ENCODE measurements at regions not wholly inside any gene's neighbourhood (a gene's known extent, or its start where the extent isn't known, plus 50 kb on each side); places are given as distances from the start of the nearest gene placed in this dataset.
A peak's percentile ranks its signal among the peaks of the same experiment; 100 is the strongest.

DNA sequence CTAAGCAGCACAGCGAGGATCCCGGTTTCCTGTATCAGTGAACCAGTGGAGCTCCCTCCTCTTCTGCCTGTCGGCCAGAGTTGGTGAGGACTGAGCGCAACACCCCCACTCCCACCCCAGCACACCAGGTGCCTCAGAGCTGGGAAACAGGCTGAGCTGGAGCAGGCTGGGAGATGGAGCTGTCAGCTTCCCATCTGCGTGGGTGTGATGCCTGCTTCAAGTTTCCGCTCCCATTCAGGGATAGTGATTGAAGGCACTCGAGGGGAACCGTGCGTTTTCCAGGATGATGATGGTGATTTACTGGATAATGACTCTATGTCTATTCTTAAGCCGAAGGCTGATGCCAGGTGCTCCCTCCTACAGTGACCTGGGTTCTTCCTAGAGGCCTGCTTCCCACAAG lies 144.5 kb downstream of the TMEM132E start:
- H3K36me3 ChIP-seq (replicated peaks in 1 of 2; ENCODE audit: control insufficient read depth in 1 of 2, insufficient read depth in 2 of 2, low read length in 2 of 2): no peaks in the 10 kb centered on the region
- WGBS (ENCODE audit: insufficient coverage): 82% methylated on average over 7 of the region's 10 CpGs
- no peaks in the 10 kb centered on the region for H3K4me1 Mint-ChIP-seq

DNA sequence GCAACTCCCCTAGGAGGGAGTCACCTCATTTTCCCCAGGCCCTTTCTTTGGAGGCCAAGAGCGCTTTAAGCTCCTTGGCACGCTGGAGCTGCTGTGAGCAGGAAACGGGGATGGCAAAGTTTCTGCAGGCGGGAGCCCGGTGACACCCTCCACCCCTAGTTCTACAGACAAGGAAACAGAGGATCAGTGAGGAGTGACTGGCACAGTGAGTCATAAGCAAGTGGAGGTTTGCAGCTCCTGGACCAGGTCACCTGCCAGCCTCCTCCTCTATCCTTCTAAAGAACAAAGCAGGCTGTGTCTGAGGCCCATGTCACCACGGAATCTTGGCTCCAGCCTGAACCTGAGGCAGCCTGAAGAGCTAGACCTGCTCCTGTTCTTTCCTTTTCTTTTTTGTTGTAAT lies 141.9 kb downstream of the TMEM132E start:
- DNase-seq: no peak
- Histone ChIP-seq H3K36me3 (replicated peaks in 1 of 2; ENCODE audit: control insufficient read depth in 1 of 2, insufficient read depth in 2 of 2, low read length in 2 of 2) (no peaks in the 10 kb centered on the region), H3K4me2 (replicated peaks; ENCODE audit: extremely low read depth, low read length, poor library complexity, severe bottlenecking) (no peak overlapping the region), H2AFZ (ENCODE audit: insufficient read depth, low read depth, low read length, poor library complexity, severe bottlenecking) (no peak overlapping the region), H3K79me2 (ENCODE audit: insufficient read depth, low read length) (no peaks in the 10 kb centered on the region), H3K27me3 (ENCODE audit: control insufficient read depth in 2 of 2, insufficient read depth in 2 of 2, low read length in 2 of 2) (no peaks in the 10 kb centered on the region), H3K27ac (ENCODE audit: low read depth in 1 of 2, low read length in 2 of 2) (no peak overlapping the region), H4K20me1 (ENCODE audit: insufficient read depth, low read length) (no peaks in the 10 kb centered on the region), H3K9me3 (replicated peaks in 1 of 2; ENCODE audit: control insufficient read depth in 1 of 2, insufficient read depth in 1 of 2, low read length in 2 of 2) (no peaks in the 10 kb centered on the region), H3K4me3 (replicated peaks in 1 of 3; ENCODE audit: low read depth in 2 of 3, low read length in 3 of 3) (no peak overlapping the region), H3K4me1 (ENCODE audit: control insufficient read depth in 1 of 2, insufficient read depth in 2 of 2, low read length in 2 of 2) (no peaks in the 10 kb centered on the region), H3K9ac (ENCODE audit: insufficient read depth, low read length, poor library complexity, severe bottlenecking) (no peak overlapping the region)
- intact Hi-C loops (cut with micrococcal nuclease): no loop called here
- Mint-ChIP-seq H3K27ac (no peak overlapping the region), H3K36me3 (no peaks in the 10 kb centered on the region), H3K4me3 (peak overlapping the region in 1 of 2 donors; percentile 31), H3K9me3 (peaks cover 0 to 2% (median 0%) of the 10 kb centered on the region in 7 donors), H3K4me1 (no peaks in the 10 kb centered on the region), H3K27me3 (ENCODE audit: low read depth in 3 of 3) (peaks cover 2 to 5% (median 3%) of the 10 kb centered on the region in 3 donors)
- TF ChIP-seq, protein P1, sequence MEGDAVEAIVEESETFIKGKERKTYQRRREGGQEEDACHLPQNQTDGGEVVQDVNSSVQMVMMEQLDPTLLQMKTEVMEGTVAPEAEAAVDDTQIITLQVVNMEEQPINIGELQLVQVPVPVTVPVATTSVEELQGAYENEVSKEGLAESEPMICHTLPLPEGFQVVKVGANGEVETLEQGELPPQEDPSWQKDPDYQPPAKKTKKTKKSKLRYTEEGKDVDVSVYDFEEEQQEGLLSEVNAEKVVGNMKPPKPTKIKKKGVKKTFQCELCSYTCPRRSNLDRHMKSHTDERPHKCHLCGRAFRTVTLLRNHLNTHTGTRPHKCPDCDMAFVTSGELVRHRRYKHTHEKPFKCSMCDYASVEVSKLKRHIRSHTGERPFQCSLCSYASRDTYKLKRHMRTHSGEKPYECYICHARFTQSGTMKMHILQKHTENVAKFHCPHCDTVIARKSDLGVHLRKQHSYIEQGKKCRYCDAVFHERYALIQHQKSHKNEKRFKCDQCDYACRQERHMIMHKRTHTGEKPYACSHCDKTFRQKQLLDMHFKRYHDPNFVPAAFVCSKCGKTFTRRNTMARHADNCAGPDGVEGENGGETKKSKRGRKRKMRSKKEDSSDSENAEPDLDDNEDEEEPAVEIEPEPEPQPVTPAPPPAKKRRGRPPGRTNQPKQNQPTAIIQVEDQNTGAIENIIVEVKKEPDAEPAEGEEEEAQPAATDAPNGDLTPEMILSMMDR (IDR thresholded peaks at IDR 0.05): no peak
- WGBS (ENCODE audit: insufficient coverage): no CpG with 5 or more reads among the region's 6 CpGs

More for the DNA sequence above, 144.5 kb downstream of the TMEM132E start:
- Histone ChIP-seq H3K9ac (ENCODE audit: insufficient read depth, low read length, poor library complexity, severe bottlenecking) (no peak overlapping the region), H3K9me3 (replicated peaks in 1 of 2; ENCODE audit: control insufficient read depth in 1 of 2, insufficient read depth in 1 of 2, low read length in 2 of 2) (no peaks in the 10 kb centered on the region), H4K20me1 (ENCODE audit: insufficient read depth, low read length) (no peaks in the 10 kb centered on the region), H3K79me2 (ENCODE audit: insufficient read depth, low read length) (no peaks in the 10 kb centered on the region), H2AFZ (ENCODE audit: insufficient read depth, low read depth, low read length, poor library complexity, severe bottlenecking) (no peak overlapping the region), H3K27me3 (ENCODE audit: control insufficient read depth in 2 of 2, insufficient read depth in 2 of 2, low read length in 2 of 2) (no peaks in the 10 kb centered on the region), H3K4me1 (ENCODE audit: control insufficient read depth in 1 of 2, insufficient read depth in 2 of 2, low read length in 2 of 2) (no peaks in the 10 kb centered on the region), H3K27ac (ENCODE audit: low read depth in 1 of 2, low read length in 2 of 2) (no peak overlapping the region), H3K4me2 (replicated peaks; ENCODE audit: extremely low read depth, low read length, poor library complexity, severe bottlenecking) (no peak overlapping the region), H3K4me3 (replicated peaks in 1 of 3; ENCODE audit: low read depth in 2 of 3, low read length in 3 of 3) (no peak overlapping the region)
- H3K27ac Mint-ChIP-seq: no peak overlapping the region
- intact Hi-C loops (cut with micrococcal nuclease): no loop called here
- TF ChIP-seq, protein P1 (IDR thresholded peaks at IDR 0.05): no peak
- DNase-seq: no peak
- peaks cover 3 to 5% (median 3%) of the 10 kb centered on the region in 3 donors for H3K27me3 Mint-ChIP-seq (ENCODE audit: low read depth in 3 of 3)
- no peaks in the 10 kb centered on the region for H3K36me3 Mint-ChIP-seq
- peaks cover 0 to 2% (median 0%) of the 10 kb centered on the region in 7 donors for H3K9me3 Mint-ChIP-seq
- H3K4me3 Mint-ChIP-seq: no peak overlapping the region
